ENCODE measurements at regions not wholly inside any gene's neighbourhood (a gene's known extent, or its start where the extent isn't known, plus 50 kb on each side); places are given as distances from the start of the nearest gene placed in this dataset.

GRCh38 chr15:36415643-36416042 is 163.8 kb upstream of the CDIN1 start:
- no peaks in the 10 kb centered on the region for H3K27me3 ChIP-seq
- WGBS, 2 donors: 85 to 90% methylated on average over 1 of the region's 1 CpG
- no peaks in the 10 kb centered on the region for H3K9me3 ChIP-seq
- no peak overlapping the region for H3K4me3 ChIP-seq
- H3K4me1 ChIP-seq: no peaks in the 10 kb centered on the region
- no peak for DNase-seq
- TF ChIP-seq CTCF (IDR thresholded peaks at IDR 0.05) (no peak), POLR2A (IDR thresholded peaks at IDR 0.05) (no peak)
- intact Hi-C loops (cut with DNase I): no loop called here
- H3K27ac ChIP-seq: no peak overlapping the region
- no peaks in the 10 kb centered on the region for H3K36me3 ChIP-seq

GRCh38 chr15:36422631-36423030 is 156.8 kb upstream of the CDIN1 start:
- no peak for DNase-seq
- H3K4me1 ChIP-seq: no peaks in the 10 kb centered on the region

GRCh38 chr15:36426691-36427090 is 152.7 kb upstream of the CDIN1 start:
- H3K27ac ChIP-seq: no peak overlapping the region
- no peaks in the 10 kb centered on the region for H3K4me1 ChIP-seq
- WGBS, 2 donors: 85 to 86% methylated on average over 4 of the region's 4 CpGs
- no peaks in the 10 kb centered on the region for H3K9me3 ChIP-seq
- H3K4me3 ChIP-seq: no peak overlapping the region
- TF ChIP-seq POLR2A (IDR thresholded peaks at IDR 0.05): no peak
- TF ChIP-seq CTCF (IDR thresholded peaks at IDR 0.05): no peak
- intact Hi-C loops (cut with DNase I): no loop called here
- no peaks in the 10 kb centered on the region for H3K36me3 ChIP-seq
- DNase-seq: no peak
- no peaks in the 10 kb centered on the region for H3K27me3 ChIP-seq

More at GRCh38 chr15:36422631-36423030, 156.8 kb upstream of the CDIN1 start:
- Histone ChIP-seq H3K27ac (no peak overlapping the region), H3K9me3 (no peaks in the 10 kb centered on the region), H3K36me3 (no peaks in the 10 kb centered on the region), H3K4me3 (no peak overlapping the region), H3K27me3 (no peaks in the 10 kb centered on the region)
- TF ChIP-seq POLR2A (IDR thresholded peaks at IDR 0.05): no peak
- TF ChIP-seq CTCF (IDR thresholded peaks at IDR 0.05): no peak
- intact Hi-C loops (cut with DNase I): no loop called here
- 59 to 78% methylated on average over 2 of the region's 2 CpGs for WGBS, 2 donors

GRCh38 chr15:36428102-36428845 is 151.2 kb upstream of the CDIN1 start:
- Histone ChIP-seq H3K4me1 (no peaks in the 10 kb centered on the region), H3K27me3 (no peaks in the 10 kb centered on the region), H3K4me3 (no peak overlapping the region), H3K27ac (no peak overlapping the region), H3K36me3 (no peaks in the 10 kb centered on the region), H3K9me3 (no peaks in the 10 kb centered on the region)
- WGBS, 2 donors: 31 to 58% methylated on average over 4 of the region's 4 CpGs
- no peak for DNase-seq
- intact Hi-C loops (cut with DNase I): no loop called here
- TF ChIP-seq CTCF (IDR thresholded peaks at IDR 0.05): no peak
- TF ChIP-seq POLR2A (IDR thresholded peaks at IDR 0.05): no peak

DNA sequence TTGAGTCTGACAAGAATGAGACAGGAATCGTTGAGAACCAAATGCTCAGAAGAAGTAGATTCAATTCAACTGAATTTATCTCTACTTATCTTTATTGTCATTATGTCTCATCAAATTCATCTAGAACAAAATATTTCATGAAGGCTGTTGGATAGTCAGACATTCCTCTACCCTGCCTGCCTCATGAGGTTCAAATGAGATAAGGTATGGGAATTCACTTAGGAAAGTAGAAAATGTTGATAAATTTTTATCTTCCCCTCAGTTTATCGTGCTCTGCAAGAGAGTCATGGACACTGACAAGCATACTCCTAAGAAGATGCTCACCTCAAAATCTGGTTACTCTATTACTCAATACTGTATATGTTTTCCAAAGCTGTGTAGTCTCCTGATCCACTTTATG is 149.7 kb upstream of the CDIN1 start:
- no peaks in the 10 kb centered on the region for H3K4me1 ChIP-seq
- H3K9me3 ChIP-seq: no peaks in the 10 kb centered on the region
- H3K36me3 ChIP-seq: no peaks in the 10 kb centered on the region
- DNase-seq: no peak
- TF ChIP-seq POLR2A (IDR thresholded peaks at IDR 0.05) (no peak), CTCF (IDR thresholded peaks at IDR 0.05) (no peak)
- no peak overlapping the region for H3K4me3 ChIP-seq
- 71 to 76% methylated on average over 2 of the region's 2 CpGs for WGBS, 2 donors
- H3K27ac ChIP-seq: no peak overlapping the region
- no peaks in the 10 kb centered on the region for H3K27me3 ChIP-seq
- intact Hi-C loops (cut with DNase I): no loop called here

Measured in esophagus squamous epithelium (tissue), 5 donors.